Pulmonary artery endothelial cell (primary cell): ENCODE measurements at regions not wholly inside any gene's neighbourhood (a gene's known extent, or its start where the extent isn't known, plus 50 kb on each side); places are given as distances from the start of the nearest gene placed in this dataset.

Source experiments
- DNase-seq: peaks from one replicate; pipeline ENCODE4 v3.0.0-alpha.2; 2011; ENCODE audit warnings: low read depth, low spot score

DNA sequence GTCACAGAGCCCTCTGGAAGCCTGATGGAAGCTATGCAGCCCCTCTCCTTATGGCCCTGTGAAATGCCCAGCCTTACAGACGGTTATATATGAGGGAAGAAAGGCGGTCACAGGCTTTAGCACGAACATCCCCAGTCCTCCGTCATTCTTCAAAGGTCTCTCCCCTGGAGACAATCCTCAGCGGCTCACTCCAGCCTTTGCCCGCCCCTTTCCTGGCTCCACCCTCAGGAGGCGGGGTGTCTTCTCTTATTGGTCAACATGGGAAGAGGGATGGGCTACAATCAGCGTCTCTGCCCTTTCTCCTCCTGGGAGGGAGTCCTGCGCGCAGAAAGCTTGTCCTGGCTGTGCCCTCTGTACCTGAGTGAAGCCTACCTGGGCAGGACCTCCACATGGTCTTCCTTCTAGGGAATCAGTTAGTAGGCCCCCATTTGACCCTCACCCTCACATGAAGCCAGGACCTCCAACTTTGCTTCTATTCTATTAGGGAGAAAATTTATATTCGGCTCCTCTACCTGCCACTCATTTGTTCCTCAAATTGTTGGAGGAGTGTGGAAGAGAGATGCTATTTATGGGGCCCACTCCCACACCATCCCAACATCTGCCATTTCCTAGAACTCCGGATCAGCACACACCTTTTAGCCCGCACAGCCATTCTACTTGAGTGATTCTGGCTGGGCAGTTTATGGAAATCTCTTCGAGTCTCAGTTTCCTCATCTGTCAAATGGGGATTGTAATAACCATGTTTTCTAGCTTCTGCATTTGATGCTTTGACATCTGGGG is 112.9 kb upstream of the SLC6A11 start:
- DNase-seq: no peak

DNA sequence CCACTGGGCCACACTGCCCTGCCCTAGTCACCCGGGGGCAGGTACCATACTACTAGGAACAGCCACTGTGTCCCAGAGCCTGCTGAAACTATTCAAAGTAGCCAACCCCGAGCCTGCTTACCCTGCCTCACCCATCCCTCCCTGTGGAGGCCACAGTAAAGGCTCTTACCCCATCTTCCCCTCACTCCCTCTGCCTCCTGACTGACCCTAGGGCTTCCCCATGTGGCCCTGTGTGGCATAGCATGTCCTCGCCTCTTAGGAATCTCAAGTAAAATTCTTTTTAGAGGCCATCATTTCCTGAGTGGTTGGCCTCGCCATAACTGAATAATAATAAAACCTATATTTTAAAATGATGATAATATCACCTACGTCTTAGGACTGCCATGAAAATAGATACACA is 112.2 kb upstream of the SLC6A11 start:
- no peak for DNase-seq

- DNase-seq: no peak
These were observed 109.8 kb upstream of the SLC6A11 start for GRCh38 chr3:10706156-10706739.

DNA sequence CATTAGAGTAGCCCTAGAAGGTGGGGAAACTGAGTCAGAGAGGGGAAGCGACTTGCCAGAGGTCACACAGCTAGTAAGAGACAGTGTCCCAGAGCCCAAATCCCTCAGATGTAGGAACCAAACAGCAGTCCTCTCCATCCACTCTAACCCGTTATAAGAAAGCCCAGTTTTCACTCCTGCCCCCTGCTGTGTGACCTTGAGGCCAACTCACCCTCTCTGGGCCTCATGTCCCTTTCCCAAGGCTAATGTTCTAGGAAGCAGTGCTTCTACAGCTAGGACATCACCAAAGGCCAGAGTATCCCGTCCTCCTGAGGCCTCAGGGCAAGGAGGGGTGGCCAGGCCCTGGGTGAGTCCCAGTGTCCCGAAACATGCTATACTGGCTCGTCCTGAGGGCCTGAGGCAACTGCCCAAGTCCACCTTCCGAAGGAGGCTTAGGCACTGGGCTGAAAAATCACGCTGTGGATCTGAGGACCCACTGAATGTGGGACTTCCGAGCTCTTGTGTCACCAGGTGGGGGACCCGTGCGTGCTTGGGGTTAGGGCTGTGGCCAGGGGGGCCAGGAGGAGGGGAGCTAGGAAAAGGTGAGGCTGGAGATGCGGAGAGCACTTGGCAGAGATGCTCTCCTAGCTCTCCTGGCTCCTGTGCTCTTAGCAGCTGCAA is 109.2 kb upstream of the SLC6A11 start:
- no peak for DNase-seq

- DNase-seq: no peak
These were observed 108.4 kb upstream of the SLC6A11 start for GRCh38 chr3:10707400-10708215.

DNA sequence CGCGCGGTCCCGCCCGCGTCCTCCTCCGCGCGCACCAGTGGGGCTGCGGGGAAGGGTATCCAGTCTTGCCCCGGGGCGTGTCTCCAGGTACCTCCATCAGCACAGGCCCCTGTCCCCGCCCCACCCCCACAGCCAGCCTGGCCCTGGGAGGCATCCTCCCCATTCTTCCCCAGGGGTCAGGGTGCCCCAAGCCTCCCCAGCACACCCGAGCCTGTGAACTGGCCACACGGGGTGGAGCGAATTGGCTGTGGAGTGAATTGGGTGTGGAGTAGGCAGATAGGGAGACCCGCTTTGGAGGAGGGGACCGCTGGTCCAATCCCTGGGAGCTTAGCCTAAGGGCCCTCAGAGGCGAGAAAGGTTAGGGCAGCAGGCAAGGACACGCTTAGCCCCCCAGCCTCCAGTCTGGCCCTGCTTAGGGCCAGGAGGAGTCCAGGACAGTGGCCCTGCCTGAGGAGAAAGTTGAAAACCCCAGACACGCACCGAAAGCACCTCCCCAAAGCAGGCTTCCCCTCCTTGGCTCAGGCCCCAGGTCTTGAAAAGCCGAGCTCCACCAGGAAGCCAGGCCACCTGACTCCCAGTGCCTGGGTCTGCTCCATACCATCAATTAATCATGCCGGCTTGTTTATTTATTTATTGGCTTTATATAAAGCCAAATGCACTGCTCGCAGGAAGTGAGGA is 107.7 kb upstream of the SLC6A11 start:
- DNase-seq: no peak

- DNase-seq: no peak
These were observed 106.8 kb upstream of the SLC6A11 start for GRCh38 chr3:10709110-10709781.

DNA sequence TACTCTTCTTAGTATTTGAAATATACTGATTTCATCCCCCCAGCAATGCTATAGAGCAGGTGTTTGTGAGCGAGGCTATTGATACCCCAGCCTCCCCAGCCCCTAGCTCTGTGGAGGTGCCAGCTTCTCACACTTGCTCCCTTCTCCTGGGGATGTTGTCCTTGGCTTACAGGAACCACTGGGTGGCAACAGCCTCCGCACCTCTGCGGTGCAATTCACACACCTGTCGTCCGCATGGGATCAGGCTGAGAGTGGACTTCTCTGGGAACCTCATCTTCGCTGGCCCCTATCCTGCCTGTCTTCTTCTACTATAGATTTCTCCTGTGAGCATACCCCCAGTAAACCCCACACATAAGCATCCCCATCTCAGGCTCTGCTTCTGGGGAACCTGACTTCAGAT is 103.9 kb upstream of the SLC6A11 start:
- no peak for DNase-seq

DNA sequence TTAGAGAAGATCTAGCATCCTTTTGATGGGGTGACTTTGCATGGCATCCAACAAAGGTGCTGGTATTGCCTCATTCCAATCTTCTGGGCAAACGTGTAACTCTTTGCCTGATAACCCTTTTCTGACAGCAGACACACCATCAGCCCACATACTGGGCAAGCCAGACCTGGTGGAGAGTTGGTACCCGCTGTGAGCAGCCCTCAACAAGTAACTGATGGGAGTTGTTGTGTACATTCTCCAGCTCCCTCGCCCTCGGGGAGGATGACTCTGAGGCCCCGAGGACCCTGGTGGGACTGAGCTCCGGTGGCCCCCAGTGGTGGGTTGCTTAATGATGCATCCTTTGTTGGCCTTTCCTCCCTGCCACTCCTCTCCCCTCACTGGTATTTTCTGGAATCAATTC is 102.4 kb upstream of the SLC6A11 start:
- no peak for DNase-seq

DNA sequence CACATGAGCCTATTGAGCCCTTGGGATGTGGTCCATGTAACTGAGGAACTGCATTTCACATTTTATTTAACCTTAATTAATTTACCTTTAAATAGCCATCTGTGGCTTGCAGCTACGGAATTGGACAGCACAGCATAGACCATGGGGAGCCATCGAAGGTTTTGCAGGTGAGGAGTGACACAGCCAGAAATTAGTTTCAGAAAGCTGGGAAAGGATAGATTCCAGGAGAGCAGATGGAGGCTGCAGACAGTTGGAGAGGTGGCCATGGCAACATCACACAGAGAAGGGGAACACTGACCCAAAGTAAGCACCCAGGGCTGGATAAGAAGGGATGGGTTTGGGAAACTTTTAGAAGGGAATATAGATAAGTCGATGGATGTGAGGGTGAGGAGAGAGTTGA is 100.1 kb upstream of the SLC6A11 start:
- DNase-seq: no peak

DNA sequence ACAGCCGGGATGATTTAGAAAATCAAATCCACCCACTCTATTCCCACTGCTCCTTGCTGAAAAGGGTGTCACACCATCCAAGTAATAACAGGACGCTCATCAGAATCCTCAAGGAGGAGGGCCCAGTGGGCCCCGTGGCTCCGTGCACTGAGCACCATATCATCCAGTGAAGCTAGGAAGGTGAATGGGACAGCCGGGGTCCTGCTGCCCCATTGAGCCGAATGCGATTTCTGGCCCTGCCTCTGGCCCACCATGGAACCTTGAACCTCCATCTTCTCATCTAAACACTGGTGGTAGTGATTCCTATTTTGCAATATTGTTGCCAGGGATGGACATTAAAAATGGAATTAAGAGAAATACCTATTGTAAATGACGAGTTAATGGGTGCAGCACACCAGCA is 99.1 kb upstream of the SLC6A11 start:
- DNase-seq: no peak

DNA sequence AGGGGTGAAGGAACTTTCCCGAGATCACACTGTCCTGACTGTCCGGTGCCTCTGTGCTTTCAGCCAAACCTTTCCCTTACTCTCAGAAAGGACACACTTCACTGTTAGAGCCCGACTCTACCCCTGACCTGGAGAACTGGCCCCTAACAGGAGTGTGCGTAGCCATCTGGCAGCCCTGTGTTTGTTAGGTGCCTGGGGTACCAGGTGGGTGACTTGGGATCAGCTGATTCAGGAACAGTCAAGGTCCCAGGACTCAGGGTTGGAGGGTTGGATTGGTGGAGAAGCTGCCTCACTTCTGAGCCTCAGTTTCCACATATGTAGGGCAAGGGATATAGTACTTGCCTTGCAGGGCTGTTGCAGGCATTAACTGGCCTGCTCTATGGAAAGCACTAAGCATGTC is 98.3 kb upstream of the SLC6A11 start:
- DNase-seq: no peak

- no peak for DNase-seq
These were observed 94.9 kb upstream of the SLC6A11 start for GRCh38 chr3:10721101-10721500.

DNA sequence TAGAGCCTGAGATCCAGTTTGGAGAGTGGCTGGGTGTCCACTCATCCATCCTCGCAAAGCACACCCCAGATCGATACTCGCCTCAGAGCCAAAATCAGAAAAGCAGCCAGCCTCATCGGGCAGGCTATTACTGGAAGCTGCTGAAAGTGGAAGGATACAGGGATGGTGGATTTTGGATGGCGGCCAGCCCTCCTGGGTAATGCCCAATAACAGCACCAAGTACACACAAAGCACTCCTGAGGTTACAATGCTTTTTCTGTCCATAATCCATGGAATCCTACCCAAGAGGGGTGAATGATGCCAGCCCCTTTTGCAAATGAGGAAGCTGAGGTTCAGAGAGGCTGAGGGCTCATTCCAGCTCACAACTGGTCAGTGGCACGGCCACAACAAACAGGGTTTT is 93.1 kb upstream of the SLC6A11 start:
- DNase-seq: no peak

- no peak for DNase-seq
These were observed 92.0 kb upstream of the SLC6A11 start for GRCh38 chr3:10723991-10724390.

DNA sequence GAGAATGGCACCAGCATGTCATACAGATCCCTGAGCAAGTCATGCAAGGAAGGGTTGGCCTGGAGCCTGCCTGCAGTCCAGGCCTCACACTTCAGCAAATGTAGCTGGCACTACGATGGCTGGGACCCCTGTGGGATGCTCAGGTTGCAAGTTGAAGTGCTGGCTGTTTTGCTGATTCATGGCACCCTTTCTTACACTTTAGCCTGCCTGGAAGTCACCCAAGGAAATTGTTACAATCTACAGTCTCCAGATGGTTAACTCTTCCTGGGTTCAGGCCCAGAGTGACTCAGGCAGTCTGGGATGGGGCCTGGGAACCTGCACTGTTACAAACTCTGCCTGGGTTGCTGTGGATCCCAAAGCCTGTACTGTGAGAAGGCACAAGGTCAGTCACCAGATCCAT is 91.0 kb upstream of the SLC6A11 start:
- DNase-seq: no peak

- no peak for DNase-seq
These were observed 90.2 kb upstream of the SLC6A11 start for GRCh38 chr3:10725846-10726245.

GRCh38 chr3:10726787-10727186 is 89.2 kb upstream of the SLC6A11 start:
- DNase-seq: no peak

DNA sequence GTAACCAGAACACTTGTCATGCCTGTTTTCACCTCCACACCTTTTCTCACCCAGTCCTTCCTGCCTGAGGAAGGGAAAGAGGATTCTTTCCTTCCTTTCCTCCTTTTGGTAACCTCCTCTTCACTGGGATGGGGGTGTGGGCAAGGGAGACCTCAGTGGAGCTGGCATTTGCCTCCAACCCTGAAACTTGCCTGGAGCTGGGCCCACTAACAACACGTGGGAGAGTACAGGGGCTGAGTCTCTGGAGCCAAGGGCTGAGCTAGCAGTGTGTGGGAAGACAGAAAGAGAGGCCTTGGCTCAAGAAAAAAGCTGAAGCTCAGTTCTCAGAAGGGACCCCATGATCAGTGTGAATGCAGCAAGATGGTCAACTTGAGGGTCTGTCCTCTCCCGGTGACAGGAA is 86.6 kb upstream of the SLC6A11 start:
- DNase-seq: no peak

DNA sequence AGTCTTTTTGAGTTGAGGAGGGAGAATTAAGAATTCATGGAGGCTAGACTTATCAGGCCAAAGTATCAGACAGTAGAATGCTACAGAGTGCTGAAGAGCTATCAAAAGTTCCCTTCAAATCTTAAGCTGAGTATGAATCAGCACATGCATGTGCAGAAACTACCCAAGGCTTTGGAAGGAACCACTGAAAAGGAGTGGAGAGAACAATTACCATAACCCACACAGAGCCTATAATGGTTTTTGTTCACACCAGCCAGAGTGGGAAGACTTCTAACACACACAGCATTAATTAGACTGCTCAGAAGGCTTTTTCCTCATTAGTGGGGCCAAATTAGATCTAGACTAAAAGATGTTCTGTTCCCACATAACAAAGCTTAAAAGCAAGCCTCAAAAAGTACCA is 83.7 kb upstream of the SLC6A11 start:
- DNase-seq: no peak

- no peak for DNase-seq
These were observed 82.7 kb upstream of the SLC6A11 start for GRCh38 chr3:10733297-10733696.
